Caco-2 (cell line): ENCODE measurements at regions not wholly inside any gene's neighbourhood (a gene's known extent, or its start where the extent isn't known, plus 50 kb on each side); places are given as distances from the start of the nearest gene placed in this dataset.

ENCODE experiments used
- BruUV-seq: library from RNA; stranded (reverse); fragments of 400-500 nt; replicated peaks from 2 replicates; lab custom pipeline; 2021; lab: Mats Ljungman, UMichigan
- CTCF ChIA-PET: fragments of 300-600 bp; sonication (Branson Sonifier 250); formaldehyde crosslinking; loops from one replicate; lab custom pipeline; 2022; ENCODE audit warnings: antibody characterized with exemption; lab: Charles Lee
- POLR2A ChIA-PET: fragments of 300-600 bp; sonication (Branson Sonifier 250); formaldehyde crosslinking; loops from one replicate; lab custom pipeline; 2022; ENCODE audit warnings: antibody characterized with exemption; lab: Charles Lee
- DNase-seq, 2 experiments: peaks; one replicate each; pipeline versions ENCODE4 v3.0.0 to v3.0.0-alpha.2; 2020 to 2022
- H3K27me3 ChIP-seq: replicated peaks from 2 replicates; pipeline ENCODE4 v1.6.0; 2011; ENCODE audit warnings: low read length; ENCODE audit not compliant: control insufficient read depth, insufficient read depth
- H3K36me3 ChIP-seq: 2 replicates; pipeline ENCODE4 v1.5.1; 2011; ENCODE audit warnings: low read length; ENCODE audit not compliant: control insufficient read depth, insufficient read depth
- H3K4me1 ChIP-seq: fragments of 250-450 bp; sonication (Bioruptor Pico); 2 replicates; pipeline ENCODE4 v1.5.1; 2020; ENCODE audit warnings: mild to moderate bottlenecking
- H3K4me3 ChIP-seq: 2 replicates; pipeline ENCODE4 v1.5.1; 2011; ENCODE audit warnings: low read depth, mild to moderate bottlenecking, control low read depth, low read length
- H3K9me3 ChIP-seq: fragments of 250-450 bp; sonication (Bioruptor Pico); 2 replicates; pipeline ENCODE4 v1.5.1; 2020; ENCODE audit warnings: mild to moderate bottlenecking, moderate library complexity
- H3K27ac Mint-ChIP-seq: one replicate; pipeline ENCODE4 v1.8.0; 2022; ENCODE audit warnings: mixed read lengths; ENCODE audit not compliant: unreplicated experiment
- H3K27me3 Mint-ChIP-seq: one replicate; pipeline ENCODE4 v1.8.0; 2022; ENCODE audit warnings: mixed read lengths; ENCODE audit not compliant: insufficient read depth, unreplicated experiment
- H3K36me3 Mint-ChIP-seq: one replicate; pipeline ENCODE4 v1.8.0; 2022; ENCODE audit warnings: mild to moderate bottlenecking, mixed read lengths; ENCODE audit not compliant: insufficient read depth, unreplicated experiment
- H3K4me1 Mint-ChIP-seq: one replicate; pipeline ENCODE4 v1.8.0; 2022; ENCODE audit warnings: low read depth, mixed read lengths; ENCODE audit not compliant: unreplicated experiment
- H3K4me3 Mint-ChIP-seq: one replicate; pipeline ENCODE4 v1.8.0; 2022; ENCODE audit warnings: mild to moderate bottlenecking, moderate library complexity, mixed read lengths; ENCODE audit not compliant: unreplicated experiment
- H3K9me3 Mint-ChIP-seq: one replicate; pipeline ENCODE4 v1.8.0; 2022; ENCODE audit warnings: mixed read lengths; ENCODE audit not compliant: unreplicated experiment
- intact Hi-C: fragments of 100-400 bp; cut with micrococcal nuclease; formaldehyde crosslinking; loops from one replicate; pipeline ENCODE4 v1.10.0; 2022; ENCODE audit not compliant: unreplicated experiment
- TF ChIP-seq, protein P1 (sequence below), 2 experiments: fragments of 200-600 bp in 1 of 2; IDR thresholded peaks; 1 replicate in 1 of 2; 2 replicates in 1 of 2; pipeline versions ENCODE4 v1.5.1 to v1.8.0; 2011 to 2022; ENCODE audit warnings: antibody characterized with exemption in 1 of 2, control low read depth in 1 of 2, inconsistent platforms in 1 of 2, low read depth in 1 of 2, low read length in 1 of 2, mild to moderate bottlenecking in 1 of 2, moderate library complexity in 1 of 2; ENCODE audit not compliant: insufficient read depth in 1 of 2, severe bottlenecking in 1 of 2, unreplicated experiment in 1 of 2

DNA sequence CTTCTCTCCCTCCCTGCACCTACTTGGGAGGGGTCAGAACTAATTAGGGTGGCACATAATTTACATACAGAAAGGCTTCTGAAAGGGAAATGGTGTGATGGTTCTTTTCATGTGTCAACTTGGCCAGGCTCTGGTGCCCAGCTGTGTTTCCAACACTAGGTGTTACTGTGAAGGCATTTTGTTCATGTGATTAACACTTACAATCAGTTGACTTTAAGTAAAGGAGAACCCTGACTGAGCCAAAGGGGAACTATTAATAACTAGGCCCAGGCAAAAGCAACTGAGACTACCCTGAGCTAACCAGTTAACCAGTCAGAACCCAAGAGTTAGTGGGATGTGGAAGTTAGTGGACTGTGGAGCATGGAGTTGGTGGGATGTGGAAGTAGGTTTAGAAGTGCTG lies 114.9 kb downstream of the SEC16B start:
- Histone ChIP-seq H3K4me3 (no peak overlapping the region), H3K27me3 (no peaks in the 10 kb centered on the region), H3K9me3 (0 out of 2 replicates have a peak, but pooled peaks cover 3% of the 10 kb centered on the region), H3K36me3 (no peaks in the 10 kb centered on the region), H3K4me1 (no peaks in the 10 kb centered on the region)
- no peak for DNase-seq
- CTCF ChIA-PET = no interaction called here
- TF ChIP-seq, protein P1, sequence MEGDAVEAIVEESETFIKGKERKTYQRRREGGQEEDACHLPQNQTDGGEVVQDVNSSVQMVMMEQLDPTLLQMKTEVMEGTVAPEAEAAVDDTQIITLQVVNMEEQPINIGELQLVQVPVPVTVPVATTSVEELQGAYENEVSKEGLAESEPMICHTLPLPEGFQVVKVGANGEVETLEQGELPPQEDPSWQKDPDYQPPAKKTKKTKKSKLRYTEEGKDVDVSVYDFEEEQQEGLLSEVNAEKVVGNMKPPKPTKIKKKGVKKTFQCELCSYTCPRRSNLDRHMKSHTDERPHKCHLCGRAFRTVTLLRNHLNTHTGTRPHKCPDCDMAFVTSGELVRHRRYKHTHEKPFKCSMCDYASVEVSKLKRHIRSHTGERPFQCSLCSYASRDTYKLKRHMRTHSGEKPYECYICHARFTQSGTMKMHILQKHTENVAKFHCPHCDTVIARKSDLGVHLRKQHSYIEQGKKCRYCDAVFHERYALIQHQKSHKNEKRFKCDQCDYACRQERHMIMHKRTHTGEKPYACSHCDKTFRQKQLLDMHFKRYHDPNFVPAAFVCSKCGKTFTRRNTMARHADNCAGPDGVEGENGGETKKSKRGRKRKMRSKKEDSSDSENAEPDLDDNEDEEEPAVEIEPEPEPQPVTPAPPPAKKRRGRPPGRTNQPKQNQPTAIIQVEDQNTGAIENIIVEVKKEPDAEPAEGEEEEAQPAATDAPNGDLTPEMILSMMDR (IDR thresholded peaks at IDR 0.05; ENCODE audit: insufficient read depth in 1 of 2, low read depth in 1 of 2, low read length in 1 of 2, severe bottlenecking in 1 of 2, unreplicated experiment in 1 of 2) = no peak
- Mint-ChIP-seq H3K36me3 (no peaks in the 10 kb centered on the region), H3K4me3 (no peak overlapping the region), H3K27ac (no peak overlapping the region), H3K9me3 (no peaks in the 10 kb centered on the region), H3K4me1 (no peaks in the 10 kb centered on the region), H3K27me3 (no peaks in the 10 kb centered on the region)
- POLR2A ChIA-PET = no interaction called here
- BruUV-seq = no TSS peak
- intact Hi-C loops = no loop called here

DNA sequence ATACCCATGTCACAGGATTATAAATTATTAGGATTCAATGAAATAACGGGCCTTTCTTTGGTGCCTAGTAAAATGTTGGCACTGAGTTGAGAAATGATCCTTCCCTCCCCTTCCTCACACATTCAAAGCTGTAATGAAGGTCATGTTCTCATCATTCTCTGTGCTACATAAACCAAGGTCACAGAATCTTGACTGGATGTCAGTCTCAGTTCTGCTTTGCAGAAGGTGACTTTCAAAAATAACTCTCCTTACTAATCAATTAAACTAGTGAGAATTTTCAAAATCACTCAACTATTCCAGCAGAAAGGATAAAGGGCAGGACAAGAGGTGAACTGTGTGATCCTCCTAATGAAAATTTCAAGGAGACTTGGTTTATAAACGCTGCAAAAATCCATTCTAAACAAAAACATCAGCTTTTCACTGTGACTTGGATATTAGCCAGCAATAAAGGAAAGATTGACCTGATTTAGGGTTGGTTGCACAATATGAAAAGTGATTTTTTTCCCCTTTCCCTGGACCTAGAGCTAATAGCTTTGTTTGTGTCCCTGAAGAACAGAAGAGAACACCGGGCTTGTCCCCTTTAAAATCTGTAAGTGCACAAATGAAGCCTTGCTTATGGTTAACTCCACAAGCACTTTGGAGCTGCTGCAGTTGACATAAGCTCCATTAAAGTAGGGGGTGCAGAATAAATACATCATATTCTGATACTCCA lies 120.1 kb downstream of the SEC16B start:
- H3K4me1 Mint-ChIP-seq = no peaks in the 10 kb centered on the region
- H3K36me3 ChIP-seq = no peaks in the 10 kb centered on the region
- no peak for DNase-seq
- no TSS peak for BruUV-seq
- no peak overlapping the region for H3K4me3 Mint-ChIP-seq
- no peaks in the 10 kb centered on the region for H3K9me3 ChIP-seq
- no peaks in the 10 kb centered on the region for H3K36me3 Mint-ChIP-seq
- H3K4me1 ChIP-seq = no peaks in the 10 kb centered on the region
- ChIA-PET POLR2A (no interaction called here), CTCF (no interaction called here)
- H3K4me3 ChIP-seq = no peak overlapping the region
- no peaks in the 10 kb centered on the region for H3K27me3 ChIP-seq
- no peak overlapping the region for H3K27ac Mint-ChIP-seq
- intact Hi-C loops = no loop called here
- no peaks in the 10 kb centered on the region for H3K9me3 Mint-ChIP-seq
- TF ChIP-seq, protein P1 (IDR thresholded peaks at IDR 0.05; ENCODE audit: insufficient read depth in 1 of 2, low read depth in 1 of 2, low read length in 1 of 2, severe bottlenecking in 1 of 2, unreplicated experiment in 1 of 2) = no peak
- H3K27me3 Mint-ChIP-seq = peaks cover 3% of the 10 kb centered on the region

DNA sequence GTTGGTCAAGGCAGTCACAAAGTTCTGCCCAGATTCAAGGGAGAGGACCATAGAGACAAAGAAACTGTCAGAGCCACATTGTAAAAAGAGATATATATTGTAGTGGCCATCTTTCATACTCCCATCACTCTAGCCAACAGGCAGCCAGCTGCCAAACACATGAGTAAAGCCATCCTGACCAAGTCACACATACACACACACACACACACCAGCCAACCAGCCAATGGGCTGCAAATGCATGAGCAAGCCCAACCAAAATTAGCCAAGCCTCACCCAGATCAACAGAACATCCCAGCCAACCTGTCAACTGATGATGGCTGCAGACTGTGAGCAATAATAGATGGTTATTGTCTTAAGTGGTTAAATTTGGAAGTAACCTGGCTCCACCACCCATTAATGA lies 120.7 kb downstream of the SEC16B start:
- TF ChIP-seq, protein P1 (IDR thresholded peaks at IDR 0.05; ENCODE audit: insufficient read depth in 1 of 2, low read depth in 1 of 2, low read length in 1 of 2, severe bottlenecking in 1 of 2, unreplicated experiment in 1 of 2) = no peak
- H3K36me3 ChIP-seq = no peaks in the 10 kb centered on the region
- no peak overlapping the region for H3K27ac Mint-ChIP-seq
- ChIA-PET POLR2A (no interaction called here), CTCF (no interaction called here)
- no TSS peak for BruUV-seq
- H3K4me1 Mint-ChIP-seq = no peaks in the 10 kb centered on the region
- no peaks in the 10 kb centered on the region for H3K4me1 ChIP-seq
- no peaks in the 10 kb centered on the region for H3K27me3 ChIP-seq
- no peak overlapping the region for H3K4me3 Mint-ChIP-seq
- H3K36me3 Mint-ChIP-seq = no peaks in the 10 kb centered on the region
- peaks cover 3% of the 10 kb centered on the region for H3K27me3 Mint-ChIP-seq
- no peak overlapping the region for H3K4me3 ChIP-seq
- no peaks in the 10 kb centered on the region for H3K9me3 ChIP-seq
- intact Hi-C loops = no loop called here
- no peak for DNase-seq
- H3K9me3 Mint-ChIP-seq = no peaks in the 10 kb centered on the region
